ENCODE measurements at regions not wholly inside any gene's neighbourhood (a gene's known extent, or its start where the extent isn't known, plus 50 kb on each side); places are given as distances from the start of the nearest gene placed in this dataset.
"Not testable (repeated sequence)": the region's sequence is repeated elsewhere in the genome, so short reads cannot be mapped to it uniquely, and the experiment has no call there.

GRCh38 chr10:120755771-120756170 lies 95.4 kb upstream of the WDR11 start:
- DNase-seq (ENCODE audit: low read depth), result no peak

GRCh38 chr10:120760253-120760652 lies 90.9 kb upstream of the WDR11 start:
- DNase-seq (ENCODE audit: low read depth), result no peak

GRCh38 chr10:120761951-120762350 lies 89.2 kb upstream of the WDR11 start:
- DNase-seq (ENCODE audit: low read depth), result no peak

GRCh38 chr10:120765226-120765803 lies 85.8 kb upstream of the WDR11 start:
- no peak for DNase-seq (ENCODE audit: low read depth)

- DNase-seq (ENCODE audit: low read depth), result no peak
Measured at GRCh38 chr10:120768227-120768626, 82.9 kb upstream of the WDR11 start.

GRCh38 chr10:120770496-120770895 lies 80.7 kb upstream of the WDR11 start:
- DNase-seq (ENCODE audit: low read depth), result no peak

- no peak for DNase-seq (ENCODE audit: low read depth)
Measured at GRCh38 chr10:120776442-120776841, 74.7 kb upstream of the WDR11 start.

- DNase-seq (ENCODE audit: low read depth), result no peak
Measured at GRCh38 chr10:120782336-120782735, 68.8 kb upstream of the WDR11 start.

- DNase-seq (ENCODE audit: low read depth), result no peak
Measured at GRCh38 chr10:120783098-120783497, 68.1 kb upstream of the WDR11 start.

GRCh38 chr10:120783867-120784266 lies 67.3 kb upstream of the WDR11 start:
- no peak for DNase-seq (ENCODE audit: low read depth)

GRCh38 chr10:120788771-120789170 lies 62.4 kb upstream of the WDR11 start:
- DNase-seq (ENCODE audit: low read depth), result no peak

GRCh38 chr10:120789303-120790203 lies 61.6 kb upstream of the WDR11 start:
- DNase-seq (ENCODE audit: low read depth), result no peak

GRCh38 chr10:120791316-120791715 lies 59.8 kb upstream of the WDR11 start:
- no peak for DNase-seq (ENCODE audit: low read depth)

- DNase-seq (ENCODE audit: low read depth), result no peak
Measured at GRCh38 chr10:120793088-120793487, 58.1 kb upstream of the WDR11 start.

- DNase-seq (ENCODE audit: low read depth), result no peak
Measured at GRCh38 chr10:120794390-120794789, 56.8 kb upstream of the WDR11 start.

GRCh38 chr10:120798276-120798675 lies 52.9 kb upstream of the WDR11 start:
- not testable (repeated sequence) for DNase-seq (ENCODE audit: low read depth)

GRCh38 chr10:120799849-120800248 lies 51.3 kb upstream of the WDR11 start:
- no peak for DNase-seq (ENCODE audit: low read depth)

GRCh38 chr10:120800528-120801323 lies 50.4 kb upstream of the WDR11 start:
- no peak for DNase-seq (ENCODE audit: low read depth)

Measured in non-pigmented ciliary epithelial cell (primary cell).